MV-4-11 (cell line): ENCODE measurements at regions not wholly inside any gene's neighbourhood (a gene's known extent, or its start where the extent isn't known, plus 50 kb on each side); places are given as distances from the start of the nearest gene placed in this dataset.

Experiments used
- DNase-seq: peaks from one replicate; lab custom pipeline; 2025; lab: John Stamatoyannopoulos, UW

- no peak for DNase-seq
Observed at GRCh38 chr13:29926098-29926476, 75.7 kb upstream of the UBL3 start.

- DNase-seq: peak; percentile 86
Observed at GRCh38 chr13:29925457-29926097, 75.2 kb upstream of the UBL3 start.

GRCh38 chr13:29924482-29925350, 74.3 kb upstream of the UBL3 start:
- no peak for DNase-seq

DNA sequence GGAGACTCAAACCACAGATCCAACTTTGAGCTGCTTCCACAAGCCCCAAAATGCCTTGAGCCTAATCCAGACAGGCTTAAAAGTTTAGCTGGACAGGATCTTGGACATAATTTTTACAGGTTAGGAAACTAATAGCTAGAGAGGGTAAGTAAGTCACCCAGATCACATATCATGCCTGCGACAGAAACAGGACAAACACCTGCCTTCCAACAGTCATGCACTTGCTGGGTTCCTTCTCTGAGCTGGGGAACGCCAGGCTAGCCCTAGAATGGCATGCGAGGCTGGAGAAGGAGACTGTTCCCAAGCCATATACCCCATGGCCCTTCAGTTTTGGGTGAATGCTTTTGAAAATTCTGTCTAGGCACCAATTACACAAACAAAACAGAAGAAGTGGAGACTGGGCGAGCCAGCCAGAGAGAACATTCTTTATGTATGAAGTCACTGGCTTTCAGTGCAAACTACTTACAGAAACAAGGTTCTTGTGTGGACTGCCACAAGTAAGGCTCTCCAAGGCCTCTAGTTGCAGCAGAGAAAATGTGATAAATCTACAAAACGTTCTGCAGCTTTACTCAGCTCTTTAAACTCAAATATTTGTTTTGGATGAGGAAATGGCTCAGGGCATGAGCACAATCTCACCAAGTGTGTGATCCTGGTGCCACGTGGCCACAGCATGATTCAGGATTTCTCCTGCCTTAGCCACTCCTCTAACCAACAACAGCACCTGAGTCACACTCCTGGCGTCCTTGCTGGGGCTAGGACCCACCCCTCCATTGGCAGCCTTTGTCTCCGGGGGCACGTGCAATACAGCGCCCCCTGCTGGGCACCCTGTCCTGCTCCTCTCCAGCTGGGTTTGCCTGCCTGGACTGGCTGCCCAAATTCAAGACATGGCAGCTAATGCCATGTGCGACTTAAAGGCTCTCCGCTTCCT, 73.4 kb upstream of the UBL3 start:
- DNase-seq: no peak

GRCh38 chr13:29922896-29923295, 72.5 kb upstream of the UBL3 start:
- no peak for DNase-seq

- DNase-seq: no peak
Observed at GRCh38 chr13:29922281-29922821, 71.9 kb upstream of the UBL3 start.

- DNase-seq: no peak
Observed at GRCh38 chr13:29921542-29921941, 71.1 kb upstream of the UBL3 start.

- DNase-seq: no peak
Observed at GRCh38 chr13:29920025-29920643, 69.7 kb upstream of the UBL3 start.

DNA sequence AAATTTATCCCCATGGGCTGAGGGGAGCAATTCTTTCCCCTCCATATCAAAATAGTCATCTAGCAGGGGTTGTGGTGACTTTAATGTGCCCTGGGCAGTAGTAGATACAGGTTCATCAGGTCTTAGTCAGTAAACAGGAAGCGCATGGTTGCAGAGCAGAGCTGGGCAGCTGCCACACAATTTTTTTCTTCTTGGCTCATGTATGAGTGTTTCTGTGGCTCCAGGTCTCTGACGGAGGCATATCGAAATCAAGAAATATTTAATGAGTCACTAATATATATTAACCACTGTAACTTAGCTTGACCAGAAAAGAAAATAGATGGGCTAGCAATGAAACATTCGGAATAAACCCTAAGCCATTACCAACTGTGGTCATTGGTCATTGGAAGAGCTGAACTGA, 68.4 kb upstream of the UBL3 start:
- DNase-seq: no peak

DNA sequence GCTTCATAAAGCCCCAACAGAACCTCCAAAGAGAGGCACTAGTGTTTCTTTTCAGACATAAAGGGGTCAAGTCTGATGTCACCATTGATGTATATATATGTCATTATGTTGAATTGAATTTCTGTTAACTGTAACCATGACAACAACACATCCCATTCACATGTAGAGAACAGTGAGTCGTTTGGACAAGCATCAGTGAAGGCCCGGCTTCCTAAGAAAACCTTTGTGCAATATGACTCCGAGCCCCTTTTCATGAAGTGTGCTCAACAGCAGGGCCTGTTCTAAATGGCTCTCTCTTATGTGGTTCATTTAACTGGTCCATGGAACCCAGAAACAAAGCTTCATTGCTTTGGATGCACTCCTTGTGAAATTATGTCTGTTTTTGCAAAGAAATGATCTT, 67.2 kb upstream of the UBL3 start:
- DNase-seq: no peak

- DNase-seq: peak; percentile 96
Observed at GRCh38 chr13:29914581-29914980, 64.2 kb upstream of the UBL3 start.

DNA sequence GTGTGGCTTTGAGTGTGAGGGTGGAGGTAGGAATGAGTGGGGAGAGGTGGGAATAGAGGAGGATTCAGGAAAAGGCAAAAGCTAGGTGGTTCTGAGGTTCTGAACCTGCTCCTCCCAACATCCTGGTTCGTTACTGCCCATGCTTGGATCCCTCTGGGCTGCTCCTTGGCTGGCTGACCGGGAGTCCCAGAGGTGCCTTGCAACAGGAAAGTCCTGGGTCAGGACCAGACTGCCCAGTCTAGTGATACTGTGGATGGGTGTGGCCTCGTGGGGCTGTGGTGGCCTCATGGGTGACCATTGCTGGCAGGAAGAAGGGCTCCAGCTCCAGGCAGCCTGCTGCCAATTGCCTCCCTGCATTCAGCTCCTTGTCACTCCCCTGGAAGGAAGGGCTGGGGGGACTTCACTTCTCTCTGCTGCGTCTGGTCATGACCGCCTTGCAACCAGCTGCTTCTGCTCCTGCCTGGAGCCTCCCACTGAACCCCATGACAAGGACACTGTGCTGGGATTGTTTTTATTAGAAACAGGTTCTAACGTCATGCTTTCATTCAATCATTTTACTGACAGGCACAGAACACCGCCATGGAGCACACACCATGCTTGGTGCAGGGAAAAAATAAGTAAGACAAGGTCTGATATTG, 61.5 kb upstream of the UBL3 start:
- DNase-seq: no peak

DNA sequence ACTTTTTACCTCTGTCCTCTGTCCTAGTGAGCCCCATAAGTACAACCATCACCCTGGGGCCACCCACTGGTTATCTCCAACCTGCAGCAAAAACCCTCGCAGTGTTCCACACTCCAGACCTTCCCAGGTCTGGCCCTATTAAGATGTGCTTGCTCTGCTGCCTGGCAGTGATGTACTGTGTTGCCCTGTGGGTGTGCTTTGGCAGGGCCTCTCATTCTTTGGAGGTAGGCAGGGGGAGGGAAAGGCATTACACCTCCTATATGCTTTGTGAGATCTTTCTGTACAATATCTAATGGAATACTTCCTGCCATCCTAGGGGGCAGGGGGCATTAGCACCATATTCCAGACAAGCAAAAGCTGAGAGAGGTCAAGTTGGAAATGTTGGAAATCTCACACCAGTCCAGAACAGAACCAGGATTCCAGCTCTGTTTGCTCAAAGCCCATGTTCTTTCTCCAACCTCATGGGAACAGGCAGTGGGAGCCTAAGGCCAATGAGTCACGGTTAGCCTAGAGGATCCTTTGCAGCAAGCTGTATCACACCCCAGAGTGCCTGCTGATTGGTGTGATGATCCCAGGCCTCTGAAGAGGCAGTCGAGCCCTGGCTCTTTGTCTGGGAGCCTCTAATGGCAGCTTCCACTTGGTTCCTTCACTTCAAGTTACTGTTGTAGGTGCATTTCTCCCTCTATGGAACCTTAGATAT, 59.7 kb upstream of the UBL3 start:
- DNase-seq: no peak

DNA sequence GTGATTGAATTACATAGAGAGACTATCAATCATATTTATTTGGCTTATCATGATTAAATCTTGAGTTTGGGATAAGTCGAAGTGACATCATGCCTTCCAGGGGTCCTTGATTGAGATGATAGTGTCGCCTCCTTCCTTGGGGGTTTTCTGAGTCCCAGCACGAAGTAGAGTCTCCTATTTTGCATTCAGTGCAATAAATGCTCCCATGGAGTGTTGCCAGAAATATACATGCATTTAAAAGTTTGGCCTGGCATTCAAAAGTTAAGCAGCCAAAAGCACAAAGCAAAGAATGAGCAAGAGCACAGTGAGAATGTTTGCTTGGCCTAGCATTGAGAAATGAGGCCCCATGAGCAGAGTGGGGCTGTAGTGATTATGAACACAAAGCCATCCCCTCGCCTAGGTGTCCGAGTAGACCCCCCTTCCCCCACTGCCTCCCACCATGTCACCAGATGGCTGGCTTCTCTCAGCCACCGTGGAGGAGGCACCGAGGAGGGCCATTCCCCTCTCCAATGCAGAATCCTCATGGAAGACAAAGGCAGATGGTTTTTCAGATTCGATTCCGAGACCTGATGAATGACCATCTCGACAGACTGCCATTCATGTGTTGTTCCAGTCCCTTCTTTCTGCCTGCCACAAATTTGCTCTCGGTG, 58.8 kb upstream of the UBL3 start:
- no peak for DNase-seq

DNA sequence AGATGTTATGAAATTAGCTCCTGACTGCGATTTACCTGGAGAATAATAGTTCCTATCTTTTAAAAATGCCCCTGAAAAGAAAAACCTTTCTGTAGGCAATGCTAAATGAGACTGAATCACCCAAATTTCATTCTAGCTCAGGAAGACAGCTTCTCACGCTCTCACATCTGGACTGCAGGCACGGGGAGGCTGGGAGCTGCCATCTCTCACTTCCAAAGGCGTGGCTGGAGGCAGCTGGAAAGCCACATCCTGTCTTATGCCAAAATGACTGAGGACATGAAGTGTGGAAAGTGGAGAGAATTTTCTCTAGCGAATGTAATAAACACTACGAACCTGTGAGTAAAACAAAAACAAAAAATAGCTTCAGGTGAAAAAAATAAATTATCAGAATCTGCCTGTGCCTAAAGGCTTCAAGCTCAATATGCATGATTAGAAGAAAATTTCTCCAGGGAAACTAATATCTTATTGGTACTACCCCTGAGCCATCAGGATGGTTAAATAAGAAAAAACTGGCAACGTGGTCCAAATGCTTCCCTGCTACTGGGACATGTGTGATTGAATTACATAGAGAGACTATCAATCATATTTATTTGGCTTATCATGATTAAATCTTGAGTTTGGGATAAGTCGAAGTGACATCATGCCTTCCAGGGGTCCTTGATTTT, 58.1 kb upstream of the UBL3 start:
- no peak for DNase-seq

DNA sequence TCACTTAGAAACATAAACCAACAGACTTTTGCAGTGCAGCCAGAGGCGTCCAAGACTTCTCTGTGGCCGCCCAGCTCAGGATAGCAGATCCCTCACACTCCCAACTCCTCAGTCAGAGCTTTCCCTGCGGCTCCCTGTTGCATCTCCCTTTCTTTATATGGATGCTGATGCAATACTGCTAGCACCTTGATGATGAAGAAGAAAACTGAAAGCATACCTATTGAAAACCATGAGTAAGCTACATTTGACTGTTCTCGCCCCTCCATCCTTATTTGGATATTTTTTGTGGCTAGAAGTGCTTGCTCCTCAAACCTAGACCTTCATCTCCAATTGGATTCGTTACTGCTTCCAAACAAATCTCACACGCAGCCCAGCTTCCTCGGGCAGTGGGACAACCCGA, 57.3 kb upstream of the UBL3 start:
- no peak for DNase-seq

DNA sequence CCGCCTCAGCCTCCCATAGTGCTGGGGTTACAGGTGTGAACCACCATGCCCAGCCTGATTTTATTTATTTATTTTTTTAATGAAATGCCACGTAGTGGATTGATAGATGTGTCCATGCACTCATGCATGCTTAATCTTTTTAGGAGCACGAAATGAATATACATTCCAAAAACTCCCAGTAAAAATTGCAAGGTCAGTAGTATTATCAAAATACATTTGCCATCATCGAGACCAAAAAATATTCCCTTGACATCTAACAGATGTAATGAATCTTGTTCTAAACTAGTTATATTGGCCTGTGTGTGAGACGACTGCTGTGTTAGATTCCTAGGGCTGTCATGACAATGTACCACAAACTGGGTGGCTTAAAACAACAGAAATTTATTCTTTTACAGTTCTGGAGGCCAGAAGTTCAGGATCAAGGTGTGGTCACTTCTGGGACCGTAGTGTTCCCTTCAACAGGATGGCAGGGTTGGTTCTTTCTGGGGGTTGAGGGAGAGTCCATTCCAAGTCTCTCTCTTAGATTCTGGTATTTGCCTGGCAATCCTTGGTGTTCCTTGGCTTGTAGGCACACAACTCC, 56.1 kb upstream of the UBL3 start:
- DNase-seq: no peak

GRCh38 chr13:29905845-29906244, 55.4 kb upstream of the UBL3 start:
- DNase-seq: peak; percentile 94

DNA sequence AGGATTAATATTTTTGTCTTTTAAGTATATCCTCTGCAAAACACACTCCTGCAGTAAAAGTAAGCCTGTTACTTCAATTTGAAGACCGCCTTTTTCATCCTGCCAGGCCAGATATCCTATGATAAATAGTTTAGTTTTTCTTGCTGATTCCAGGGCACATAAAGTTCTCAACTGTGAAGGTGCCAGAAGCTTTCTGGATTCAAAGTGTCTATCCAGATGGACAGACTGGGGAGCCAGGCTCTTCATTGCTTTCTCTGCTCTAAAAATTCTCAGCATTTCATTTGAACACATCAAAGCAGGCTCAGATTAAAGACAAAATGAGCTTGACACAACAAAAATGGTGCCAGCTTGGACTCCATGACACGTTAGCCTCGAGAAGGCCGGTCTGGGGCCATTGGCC, 53.6 kb upstream of the UBL3 start:
- no peak for DNase-seq
